Nephron progenitor cell (in vitro differentiated cells): ENCODE measurements at regions not wholly inside any gene's neighbourhood (a gene's known extent, or its start where the extent isn't known, plus 50 kb on each side); places are given as distances from the start of the nearest gene placed in this dataset.

Source experiments
- DNase-seq: peaks from one replicate; pipeline ENCODE4 v3.0.0; 2021
- H3K27ac Mint-ChIP-seq: 2 replicates; pipeline ENCODE4 v1.8.0; 2021; ENCODE audit warnings: mild to moderate bottlenecking, moderate library complexity, mixed read lengths
- H3K27me3 Mint-ChIP-seq: 2 replicates; pipeline ENCODE4 v1.8.0; 2021; ENCODE audit warnings: mild to moderate bottlenecking, low read depth, mixed read lengths; ENCODE audit not compliant: poor library complexity
- H3K36me3 Mint-ChIP-seq: 2 replicates; pipeline ENCODE4 v1.8.0; 2021; ENCODE audit warnings: low read depth, mixed read lengths
- H3K4me1 Mint-ChIP-seq: 2 replicates; pipeline ENCODE4 v1.8.0; 2021; ENCODE audit warnings: mixed read lengths
- H3K4me3 Mint-ChIP-seq: 2 replicates; pipeline ENCODE4 v1.8.0; 2021; ENCODE audit warnings: mild to moderate bottlenecking, moderate library complexity, mixed read lengths
- H3K9me3 Mint-ChIP-seq: 2 replicates; pipeline ENCODE4 v1.8.0; 2021; ENCODE audit warnings: mild to moderate bottlenecking, moderate library complexity, mixed read lengths
- TF ChIP-seq, protein P1 (sequence below): fragments of 200-600 bp; sonication (generic); IDR thresholded peaks from 2 replicates; pipeline ENCODE4 v1.5.0; 2021; ENCODE audit warnings: antibody characterized with exemption

DNA sequence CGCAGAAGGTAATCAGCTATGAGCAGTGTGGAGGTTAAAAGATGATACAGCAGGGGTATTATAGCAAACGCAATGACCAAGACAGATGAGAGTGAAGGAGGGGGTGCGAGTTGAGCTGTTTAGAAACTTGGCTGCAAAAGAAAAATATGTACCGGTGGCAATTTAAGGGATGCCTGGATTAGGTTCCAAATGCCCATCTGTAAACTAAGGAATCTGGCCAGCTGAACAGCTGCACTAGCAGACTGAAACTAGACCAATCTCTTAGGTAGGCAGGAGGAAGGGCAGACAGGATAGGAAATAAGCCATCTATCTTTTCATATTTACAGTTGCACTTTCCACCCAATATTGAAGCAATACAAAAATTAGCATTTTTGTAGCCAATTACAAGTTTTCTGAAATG, 407.6 kb downstream of the HTR1B start:
- TF ChIP-seq, protein P1, sequence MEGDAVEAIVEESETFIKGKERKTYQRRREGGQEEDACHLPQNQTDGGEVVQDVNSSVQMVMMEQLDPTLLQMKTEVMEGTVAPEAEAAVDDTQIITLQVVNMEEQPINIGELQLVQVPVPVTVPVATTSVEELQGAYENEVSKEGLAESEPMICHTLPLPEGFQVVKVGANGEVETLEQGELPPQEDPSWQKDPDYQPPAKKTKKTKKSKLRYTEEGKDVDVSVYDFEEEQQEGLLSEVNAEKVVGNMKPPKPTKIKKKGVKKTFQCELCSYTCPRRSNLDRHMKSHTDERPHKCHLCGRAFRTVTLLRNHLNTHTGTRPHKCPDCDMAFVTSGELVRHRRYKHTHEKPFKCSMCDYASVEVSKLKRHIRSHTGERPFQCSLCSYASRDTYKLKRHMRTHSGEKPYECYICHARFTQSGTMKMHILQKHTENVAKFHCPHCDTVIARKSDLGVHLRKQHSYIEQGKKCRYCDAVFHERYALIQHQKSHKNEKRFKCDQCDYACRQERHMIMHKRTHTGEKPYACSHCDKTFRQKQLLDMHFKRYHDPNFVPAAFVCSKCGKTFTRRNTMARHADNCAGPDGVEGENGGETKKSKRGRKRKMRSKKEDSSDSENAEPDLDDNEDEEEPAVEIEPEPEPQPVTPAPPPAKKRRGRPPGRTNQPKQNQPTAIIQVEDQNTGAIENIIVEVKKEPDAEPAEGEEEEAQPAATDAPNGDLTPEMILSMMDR = no peak
- no peaks in the 10 kb centered on the region for H3K4me1 Mint-ChIP-seq
- no peak for DNase-seq
- H3K27me3 Mint-ChIP-seq = peaks cover 4% of the 10 kb centered on the region
- no peaks in the 10 kb centered on the region for H3K36me3 Mint-ChIP-seq
- H3K4me3 Mint-ChIP-seq = no peak overlapping the region
- peaks cover 25% of the 10 kb centered on the region for H3K9me3 Mint-ChIP-seq
- no peak overlapping the region for H3K27ac Mint-ChIP-seq

DNA sequence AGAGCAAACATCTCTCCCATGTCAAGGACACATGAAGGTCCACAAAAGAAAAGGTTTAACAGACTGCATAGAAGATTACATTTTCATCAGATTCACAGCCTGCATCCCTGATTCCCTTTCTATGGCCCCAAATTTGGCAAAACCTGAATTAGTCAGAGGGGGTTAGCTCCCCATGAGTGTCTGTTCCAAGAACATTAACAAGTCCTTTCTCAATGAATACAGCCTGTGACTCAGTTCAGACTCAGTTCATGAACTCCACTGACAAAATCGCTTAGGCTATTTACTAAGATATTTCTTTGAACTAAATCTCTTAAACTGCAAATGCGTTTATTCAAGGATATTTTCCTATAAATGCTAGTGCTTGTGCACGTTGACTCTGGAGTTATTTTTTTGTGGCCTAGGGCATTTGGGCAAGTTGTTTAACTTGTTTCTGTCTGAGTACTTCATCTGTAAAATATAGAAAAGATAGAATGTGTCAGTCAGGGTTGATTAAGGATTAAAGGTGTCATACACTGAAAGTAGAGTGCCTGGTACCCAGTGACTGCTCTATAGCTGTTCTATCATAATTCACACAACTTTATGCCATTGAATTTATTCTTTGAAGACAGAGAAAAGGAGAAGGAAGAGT, 422.6 kb downstream of the HTR1B start:
- TF ChIP-seq, protein P1 = no peak
- Mint-ChIP-seq H3K9me3 (peaks cover 13% of the 10 kb centered on the region), H3K27me3 (no peaks in the 10 kb centered on the region), H3K4me1 (no peaks in the 10 kb centered on the region), H3K27ac (no peak overlapping the region), H3K36me3 (no peaks in the 10 kb centered on the region), H3K4me3 (no peak overlapping the region)
- no peak for DNase-seq

DNA sequence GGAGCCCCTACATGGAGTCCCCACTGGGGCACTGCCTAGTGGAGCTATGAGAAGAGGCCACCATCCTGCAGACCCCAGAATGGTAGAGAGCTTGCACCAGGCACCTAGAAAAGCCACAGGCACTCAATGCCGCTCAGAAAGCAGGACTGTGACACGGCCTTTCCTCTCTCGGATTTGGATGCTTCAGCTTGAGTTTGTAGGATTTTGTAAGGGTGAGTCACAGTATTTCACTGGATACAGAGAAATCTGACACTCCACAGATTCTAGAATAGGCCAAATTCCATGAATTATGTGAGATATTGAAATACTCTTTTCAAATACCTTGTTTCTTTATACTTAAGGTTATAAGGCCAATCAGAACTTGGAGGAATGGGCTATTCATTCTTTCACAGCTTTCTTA, 424.5 kb downstream of the HTR1B start:
- H3K36me3 Mint-ChIP-seq = no peaks in the 10 kb centered on the region
- H3K9me3 Mint-ChIP-seq = peaks cover 13% of the 10 kb centered on the region
- H3K4me1 Mint-ChIP-seq = peaks cover 5% of the 10 kb centered on the region
- no peak for DNase-seq
- H3K27ac Mint-ChIP-seq = no peak overlapping the region
- H3K4me3 Mint-ChIP-seq = no peak overlapping the region
- no peaks in the 10 kb centered on the region for H3K27me3 Mint-ChIP-seq
- TF ChIP-seq, protein P1 = no peak

DNA sequence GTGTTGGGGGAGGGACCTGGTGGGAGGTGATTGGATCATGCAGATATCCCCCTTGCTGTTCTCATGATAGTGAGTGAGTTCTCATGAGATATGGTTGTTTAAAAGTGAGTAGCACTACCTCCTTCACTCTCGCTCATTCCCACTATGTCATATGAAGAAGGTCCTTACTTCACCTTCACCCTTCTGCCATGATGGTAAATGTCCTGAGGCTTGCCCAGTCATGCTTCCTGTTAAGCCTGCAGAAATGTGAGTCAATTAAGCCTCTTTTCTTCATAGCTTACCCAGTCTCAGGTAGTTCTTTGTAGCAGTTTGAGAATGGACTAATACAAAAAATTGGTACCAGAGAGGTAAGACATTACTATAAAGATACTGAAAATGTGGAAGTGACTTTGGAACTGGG, 425.9 kb downstream of the HTR1B start:
- Mint-ChIP-seq H3K4me3 (no peak overlapping the region), H3K9me3 (peaks cover 10% of the 10 kb centered on the region), H3K27me3 (no peaks in the 10 kb centered on the region), H3K27ac (no peak overlapping the region), H3K4me1 (peaks cover 7% of the 10 kb centered on the region), H3K36me3 (no peaks in the 10 kb centered on the region)
- DNase-seq = no peak
- TF ChIP-seq, protein P1 = no peak

DNA sequence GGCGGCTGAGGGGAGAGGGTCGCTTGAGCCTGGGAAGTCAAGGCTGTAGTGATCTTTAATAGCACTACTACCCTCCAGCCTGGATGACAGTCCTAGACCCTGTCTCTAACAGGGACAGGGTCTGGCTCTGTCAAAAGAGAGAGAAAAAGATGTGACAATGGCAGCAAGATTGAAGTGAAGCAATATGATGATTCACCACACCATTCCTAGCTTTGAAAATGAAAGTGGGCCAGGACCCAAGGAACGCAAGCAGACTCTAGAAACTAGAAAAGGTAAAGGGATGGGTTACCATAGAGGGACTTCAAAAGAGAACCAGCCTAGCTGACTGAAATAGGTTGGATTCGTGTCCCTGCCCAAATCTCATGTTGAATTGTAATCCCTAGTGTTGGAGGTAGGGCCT, 426.9 kb downstream of the HTR1B start:
- TF ChIP-seq, protein P1 = no peak
- Mint-ChIP-seq H3K27ac (no peak overlapping the region), H3K36me3 (no peaks in the 10 kb centered on the region), H3K9me3 (peaks cover 10% of the 10 kb centered on the region), H3K4me3 (no peak overlapping the region), H3K4me1 (peaks cover 7% of the 10 kb centered on the region), H3K27me3 (no peaks in the 10 kb centered on the region)
- no peak for DNase-seq

DNA sequence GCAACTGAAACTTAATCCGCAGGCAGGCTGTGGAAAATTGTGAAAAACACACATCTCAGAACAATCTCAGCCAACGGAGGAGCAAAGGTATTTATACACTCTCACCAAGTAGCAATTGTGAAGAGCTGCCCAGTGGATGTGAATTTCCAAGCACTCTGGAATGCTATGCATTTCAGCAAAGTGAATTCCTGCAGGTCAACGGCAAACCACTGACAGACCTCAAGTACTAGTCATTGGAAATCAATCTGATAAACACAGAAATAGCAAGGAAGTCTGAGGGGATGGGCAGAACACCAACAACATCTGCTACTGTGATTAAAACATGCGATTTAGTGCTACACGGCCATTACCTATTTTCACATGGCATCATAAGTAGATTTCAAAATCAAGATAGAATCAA, 429.1 kb downstream of the HTR1B start:
- Mint-ChIP-seq H3K36me3 (no peaks in the 10 kb centered on the region), H3K27ac (no peak overlapping the region), H3K4me1 (peaks cover 7% of the 10 kb centered on the region), H3K4me3 (no peak overlapping the region), H3K9me3 (peaks cover 10% of the 10 kb centered on the region), H3K27me3 (no peaks in the 10 kb centered on the region)
- DNase-seq = no peak
- TF ChIP-seq, protein P1 = no peak
